Central memory CD8-positive, alpha-beta T cell (primary cell): ENCODE measurements at regions not wholly inside any gene's neighbourhood (a gene's known extent, or its start where the extent isn't known, plus 50 kb on each side); places are given as distances from the start of the nearest gene placed in this dataset.

ENCODE experiments used
- ATAC-seq: fragments of 150-1000 bp; cut with Tn5 transposase; replicated peaks from 2 replicates; pipeline ENCODE4 v1.10.0; 2022; ENCODE audit warnings: mild to moderate bottlenecking, moderate FRiP score, moderate number of reproducible peaks; ENCODE audit not compliant: poor library complexity, severe bottlenecking; ENCODE audit errors: extremely low read depth
- DNase-seq, 2 donors: peaks; one replicate each; pipeline ENCODE4 v3.0.0; 2021; ENCODE audit warnings: low spot score in 2 of 2
- H3K27ac Mint-ChIP-seq: one replicate; pipeline ENCODE4 v1.8.0; 2022; ENCODE audit warnings: low read depth, mild to moderate bottlenecking, moderate library complexity, mixed read lengths
- H3K27me3 Mint-ChIP-seq: one replicate; pipeline ENCODE4 v1.8.0; 2022; ENCODE audit warnings: mixed read lengths
- H3K36me3 Mint-ChIP-seq: one replicate; pipeline ENCODE4 v1.8.0; 2022; ENCODE audit warnings: mild to moderate bottlenecking, moderate library complexity, mixed read lengths; ENCODE audit not compliant: insufficient read depth
- H3K4me1 Mint-ChIP-seq: one replicate; pipeline ENCODE4 v1.8.0; 2022; ENCODE audit warnings: mixed read lengths
- H3K4me3 Mint-ChIP-seq: one replicate; pipeline ENCODE4 v1.8.0; 2022; ENCODE audit warnings: mild to moderate bottlenecking, moderate library complexity, mixed read lengths
- H3K9me3 Mint-ChIP-seq: one replicate; pipeline ENCODE4 v1.8.0; 2022; ENCODE audit warnings: mixed read lengths

GRCh38 chr18:47745227-47745626 lies 185.2 kb downstream of the SMAD2 start:
- Mint-ChIP-seq H3K27ac (no peak overlapping the region), H3K4me3 (no peak overlapping the region), H3K36me3 (peaks cover 2% of the 10 kb centered on the region), H3K9me3 (no peaks in the 10 kb centered on the region), H3K4me1 (no peaks in the 10 kb centered on the region), H3K27me3 (no peaks in the 10 kb centered on the region)
- ATAC-seq: no peak
- DNase-seq: no peak

GRCh38 chr18:47737956-47738355 lies 192.5 kb downstream of the SMAD2 start:
- Mint-ChIP-seq H3K27me3 (peaks cover 52% of the 10 kb centered on the region), H3K27ac (no peak overlapping the region)
- no peak for ATAC-seq

GRCh38 chr18:47737198-47737830 lies 193.1 kb downstream of the SMAD2 start:
- DNase-seq: no peak
- peaks cover 5% of the 10 kb centered on the region for H3K9me3 Mint-ChIP-seq
- no peak overlapping the region for H3K4me3 Mint-ChIP-seq
- no peak overlapping the region for H3K27ac Mint-ChIP-seq
- H3K4me1 Mint-ChIP-seq: no peaks in the 10 kb centered on the region
- ATAC-seq: no peak
- peaks cover 2% of the 10 kb centered on the region for H3K36me3 Mint-ChIP-seq
- peaks cover 59% of the 10 kb centered on the region for H3K27me3 Mint-ChIP-seq

More at GRCh38 chr18:47737956-47738355, 192.5 kb downstream of the SMAD2 start:
- Mint-ChIP-seq H3K36me3 (peaks cover 2% of the 10 kb centered on the region), H3K4me1 (no peaks in the 10 kb centered on the region), H3K4me3 (no peak overlapping the region), H3K9me3 (peaks cover 5% of the 10 kb centered on the region)
- DNase-seq: peak in 1 of 2 donors; percentile 2

- Mint-ChIP-seq H3K4me3 (no peak overlapping the region), H3K4me1 (no peaks in the 10 kb centered on the region), H3K27ac (no peak overlapping the region), H3K36me3 (peaks cover 2% of the 10 kb centered on the region), H3K27me3 (peaks cover 66% of the 10 kb centered on the region), H3K9me3 (peaks cover 5% of the 10 kb centered on the region)
- ATAC-seq (no peak), DNase-seq (no peak)
These were observed 193.9 kb downstream of the SMAD2 start for GRCh38 chr18:47736376-47737140.

- peaks cover 5% of the 10 kb centered on the region for H3K9me3 Mint-ChIP-seq
- DNase-seq: no peak
- no peaks in the 10 kb centered on the region for H3K4me1 Mint-ChIP-seq
- no peak overlapping the region for H3K4me3 Mint-ChIP-seq
- peaks cover 80% of the 10 kb centered on the region for H3K27me3 Mint-ChIP-seq
- H3K27ac Mint-ChIP-seq: no peak overlapping the region
- H3K36me3 Mint-ChIP-seq: peaks cover 2% of the 10 kb centered on the region
- ATAC-seq: no peak
These were observed 195.3 kb downstream of the SMAD2 start for GRCh38 chr18:47735041-47735702.

GRCh38 chr18:47731276-47731675 lies 199.2 kb downstream of the SMAD2 start:
- no peak for ATAC-seq
- no peak for DNase-seq
- H3K4me1 Mint-ChIP-seq: no peaks in the 10 kb centered on the region
- no peaks in the 10 kb centered on the region for H3K9me3 Mint-ChIP-seq
- H3K27me3 Mint-ChIP-seq: peaks cover 74% of the 10 kb centered on the region
- H3K27ac Mint-ChIP-seq: no peak overlapping the region
- H3K4me3 Mint-ChIP-seq: no peak overlapping the region
- peaks cover 2% of the 10 kb centered on the region for H3K36me3 Mint-ChIP-seq

GRCh38 chr18:47730795-47731194 lies 199.7 kb downstream of the SMAD2 start:
- ATAC-seq (no peak), DNase-seq (no peak)
- Mint-ChIP-seq H3K27ac (no peak overlapping the region), H3K9me3 (no peaks in the 10 kb centered on the region), H3K36me3 (peaks cover 2% of the 10 kb centered on the region), H3K4me1 (no peaks in the 10 kb centered on the region), H3K27me3 (peaks cover 69% of the 10 kb centered on the region), H3K4me3 (no peak overlapping the region)

- H3K27me3 Mint-ChIP-seq: peaks cover 54% of the 10 kb centered on the region
- H3K27ac Mint-ChIP-seq: no peak overlapping the region
- H3K4me1 Mint-ChIP-seq: no peaks in the 10 kb centered on the region
- H3K4me3 Mint-ChIP-seq: no peak overlapping the region
- no peaks in the 10 kb centered on the region for H3K9me3 Mint-ChIP-seq
- ATAC-seq (no peak), DNase-seq (no peak)
- peaks cover 2% of the 10 kb centered on the region for H3K36me3 Mint-ChIP-seq
These were observed 201.1 kb downstream of the SMAD2 start for GRCh38 chr18:47729356-47729755.

- Mint-ChIP-seq H3K4me1 (no peaks in the 10 kb centered on the region), H3K27ac (no peak overlapping the region), H3K4me3 (no peak overlapping the region), H3K36me3 (peaks cover 2% of the 10 kb centered on the region), H3K27me3 (peaks cover 50% of the 10 kb centered on the region), H3K9me3 (no peaks in the 10 kb centered on the region)
- ATAC-seq (no peak), DNase-seq (no peak)
These were observed 201.5 kb downstream of the SMAD2 start for GRCh38 chr18:47728921-47729320.

GRCh38 chr18:47727409-47727808 lies 203.1 kb downstream of the SMAD2 start:
- Mint-ChIP-seq H3K27me3 (peaks cover 45% of the 10 kb centered on the region), H3K9me3 (no peaks in the 10 kb centered on the region), H3K27ac (no peak overlapping the region), H3K36me3 (no peaks in the 10 kb centered on the region), H3K4me1 (no peaks in the 10 kb centered on the region), H3K4me3 (no peak overlapping the region)
- no peak for ATAC-seq
- DNase-seq: no peak

- no peak for ATAC-seq
- Mint-ChIP-seq H3K4me3 (no peak overlapping the region), H3K4me1 (no peaks in the 10 kb centered on the region), H3K9me3 (no peaks in the 10 kb centered on the region), H3K27me3 (peaks cover 37% of the 10 kb centered on the region), H3K36me3 (no peaks in the 10 kb centered on the region), H3K27ac (no peak overlapping the region)
- no peak for DNase-seq
These were observed 203.9 kb downstream of the SMAD2 start for GRCh38 chr18:47726550-47726949.

- no peaks in the 10 kb centered on the region for H3K9me3 Mint-ChIP-seq
- no peaks in the 10 kb centered on the region for H3K4me1 Mint-ChIP-seq
- H3K4me3 Mint-ChIP-seq: no peak overlapping the region
- H3K27me3 Mint-ChIP-seq: peaks cover 28% of the 10 kb centered on the region
- ATAC-seq (no peak), DNase-seq (no peak)
- H3K36me3 Mint-ChIP-seq: no peaks in the 10 kb centered on the region
- H3K27ac Mint-ChIP-seq: no peak overlapping the region
These were observed 204.8 kb downstream of the SMAD2 start for GRCh38 chr18:47725656-47726055.
